RPMI7951 (cell line): ENCODE measurements at regions not wholly inside any gene's neighbourhood (a gene's known extent, or its start where the extent isn't known, plus 50 kb on each side); places are given as distances from the start of the nearest gene placed in this dataset.
"Not testable (repeated sequence)": the region's sequence is repeated elsewhere in the genome, so short reads cannot be mapped to it uniquely, and the experiment has no call there.

Source experiments
- DNase-seq: peaks from one replicate; pipeline ENCODE4 v3.0.0-alpha.2; 2012; ENCODE audit warnings: low read depth

DNA sequence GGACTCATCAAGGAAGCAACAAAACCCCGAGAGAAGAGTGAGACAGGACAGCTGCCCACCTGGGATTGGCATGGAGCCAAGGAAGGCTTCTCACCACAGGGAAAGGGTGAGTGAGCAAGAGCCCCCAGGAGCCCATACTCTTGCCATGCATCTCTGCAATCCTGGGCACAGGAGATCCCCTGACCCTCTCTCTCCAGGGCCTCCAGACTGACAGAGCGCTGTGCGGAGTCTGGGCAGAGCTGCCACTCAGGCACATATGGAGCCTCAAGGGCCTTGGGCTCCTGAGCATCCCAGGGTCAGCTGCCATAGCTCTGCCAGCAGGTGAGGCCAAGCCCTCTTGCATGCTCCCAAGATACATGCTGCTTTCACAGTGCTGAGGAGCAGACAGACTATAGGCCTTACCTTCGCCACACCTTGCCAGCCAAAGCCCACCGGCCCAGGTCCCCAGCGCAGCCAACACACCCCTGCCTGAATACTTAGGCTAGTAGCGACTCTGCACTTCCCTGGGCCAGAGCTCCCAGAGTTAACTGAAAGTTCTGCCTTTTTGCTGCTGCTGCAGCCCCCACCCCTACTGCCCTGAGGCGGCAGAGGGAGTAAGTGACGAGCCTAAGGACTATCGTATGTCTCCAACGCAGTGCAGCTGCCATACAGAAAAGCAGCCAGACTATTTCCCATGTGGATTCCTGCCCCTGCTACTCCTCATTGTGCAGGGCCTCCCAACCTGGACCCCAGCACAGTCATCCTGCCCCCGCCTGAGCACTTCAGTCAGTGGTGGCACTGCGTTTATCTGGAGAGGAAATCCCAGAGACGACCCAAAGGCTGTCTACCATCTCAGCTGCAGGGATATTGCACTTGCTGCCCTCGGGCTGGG is 251.6 kb downstream of the SPATA31A6 start:
- DNase-seq = not testable (repeated sequence)

DNA sequence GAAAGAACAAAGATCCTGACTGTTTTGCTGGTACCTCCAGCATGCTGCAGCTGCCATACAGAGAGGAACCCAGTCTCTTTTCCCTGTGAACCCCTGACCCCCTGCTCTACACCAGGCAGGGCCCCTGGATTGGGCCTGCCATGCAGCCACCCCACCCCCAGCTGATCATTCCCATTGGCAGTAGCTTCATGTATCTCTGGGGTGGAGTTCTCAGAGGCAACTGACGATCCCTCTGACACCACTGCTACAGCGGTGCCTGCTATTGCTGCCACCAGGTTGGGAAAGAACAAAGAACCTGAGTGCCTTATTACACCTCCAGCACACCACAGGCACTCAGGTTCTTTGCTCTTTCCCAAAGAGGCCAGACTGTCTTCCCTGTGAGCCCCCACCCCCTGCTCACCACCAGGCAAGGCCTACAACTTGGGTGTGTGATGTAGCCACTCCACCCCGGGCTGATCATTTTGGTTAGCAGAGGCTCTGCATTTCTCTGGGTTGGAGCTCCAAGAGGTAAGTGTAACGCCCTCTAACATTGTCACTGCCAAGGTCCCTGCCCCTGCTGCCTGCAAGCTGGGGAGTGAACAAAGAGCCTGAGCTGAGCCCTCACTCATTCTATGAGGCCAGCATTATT is 252.4 kb downstream of the SPATA31A6 start:
- DNase-seq = not testable (repeated sequence)

DNA sequence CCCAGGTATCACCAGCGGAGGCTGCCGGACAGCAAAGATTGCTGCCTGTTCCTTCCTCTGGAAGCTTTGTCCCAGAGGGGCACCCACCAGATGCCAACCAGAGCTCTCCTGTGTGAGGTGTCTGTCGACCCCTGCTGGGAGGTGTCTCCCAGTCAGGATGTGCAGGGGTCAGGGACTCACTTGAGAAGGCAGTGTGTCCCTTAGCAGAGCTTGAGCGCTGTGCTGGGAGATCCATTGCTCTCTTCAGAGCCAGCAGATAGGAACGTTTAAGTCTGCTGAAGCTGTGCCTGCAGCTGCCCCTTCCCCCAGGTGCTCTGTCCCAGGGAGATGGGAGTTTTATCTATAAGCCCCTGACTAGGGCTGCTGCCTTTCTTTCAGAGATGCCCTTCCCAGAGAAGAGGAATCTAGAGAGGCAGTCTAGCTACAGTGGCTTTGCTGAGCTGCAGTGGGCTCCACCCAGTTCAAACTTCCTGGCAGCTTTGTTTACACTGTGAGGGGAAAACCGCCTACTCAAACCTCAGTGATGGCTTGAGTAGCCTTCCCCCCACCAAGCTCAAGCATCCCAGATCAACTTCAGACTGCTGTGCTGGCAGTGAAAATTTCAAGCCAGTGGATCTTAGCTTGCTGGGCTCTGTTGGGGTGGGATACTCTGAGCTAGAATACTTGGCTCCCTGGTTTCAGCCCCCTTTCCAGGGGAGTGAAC is 253.7 kb downstream of the SPATA31A6 start:
- DNase-seq = not testable (repeated sequence)

- not testable (repeated sequence) for DNase-seq
Observed at GRCh38 chr9:42442680-42443079, 259.2 kb downstream of the SPATA31A6 start.

DNA sequence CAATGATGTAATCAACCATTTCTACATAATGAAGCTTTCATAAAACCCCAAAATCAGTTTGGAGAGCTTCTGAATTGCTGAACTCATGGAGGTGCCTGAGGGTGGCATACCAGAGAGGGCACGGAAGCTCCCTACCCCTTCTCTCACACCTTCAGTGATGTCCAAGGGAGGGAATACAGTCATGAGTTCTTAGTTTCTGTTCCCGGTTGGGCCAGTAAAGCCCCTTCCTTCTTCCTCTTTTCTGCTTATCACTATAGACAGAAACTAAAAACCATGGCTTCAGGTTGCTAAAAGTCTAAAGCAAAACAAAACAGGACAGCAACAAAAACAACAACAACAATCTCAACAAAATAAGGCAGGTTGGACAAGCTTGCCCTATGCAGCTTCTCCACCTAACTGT is 260.0 kb downstream of the SPATA31A6 start:
- DNase-seq = not testable (repeated sequence)

DNA sequence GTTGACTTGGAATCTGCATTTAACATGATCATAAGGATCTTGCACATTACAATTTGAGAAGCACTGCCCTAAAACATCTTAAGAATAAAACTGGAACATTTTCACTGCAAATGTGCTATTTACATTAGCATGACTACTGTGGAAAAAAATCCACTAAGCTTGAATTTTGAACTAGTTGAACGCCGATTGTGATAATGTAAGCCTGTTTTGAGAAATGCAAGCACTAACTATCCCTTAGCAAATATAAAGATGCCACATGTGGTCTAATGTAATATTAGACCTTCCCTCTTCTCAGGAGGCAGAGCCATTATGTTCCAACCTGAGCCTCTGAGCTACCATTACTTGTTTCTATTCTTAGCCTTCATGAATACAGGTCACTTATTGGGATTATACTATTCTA is 278.0 kb downstream of the SPATA31A6 start:
- not testable (repeated sequence) for DNase-seq

DNA sequence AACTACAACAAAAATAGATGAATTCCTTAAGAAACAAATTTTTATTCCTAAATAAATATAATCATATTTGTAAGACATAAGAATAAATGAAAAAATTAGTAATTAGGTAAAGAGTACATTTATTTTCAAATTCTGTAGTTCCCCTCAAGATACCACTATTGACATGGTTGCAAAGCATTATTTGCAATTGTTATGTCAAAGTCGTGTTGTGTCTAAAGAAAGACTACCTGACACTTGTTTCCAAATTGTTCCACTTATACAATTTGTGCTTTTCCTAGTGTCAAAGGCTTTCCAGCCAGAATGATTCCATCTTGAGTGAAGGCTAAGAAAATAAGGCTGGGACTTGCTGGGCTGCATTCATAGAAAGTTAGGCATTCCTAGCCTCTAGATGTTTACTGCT is 278.4 kb downstream of the SPATA31A6 start:
- not testable (repeated sequence) for DNase-seq

GRCh38 chr9:42463981-42464380 is 280.5 kb downstream of the SPATA31A6 start:
- not testable (repeated sequence) for DNase-seq

DNA sequence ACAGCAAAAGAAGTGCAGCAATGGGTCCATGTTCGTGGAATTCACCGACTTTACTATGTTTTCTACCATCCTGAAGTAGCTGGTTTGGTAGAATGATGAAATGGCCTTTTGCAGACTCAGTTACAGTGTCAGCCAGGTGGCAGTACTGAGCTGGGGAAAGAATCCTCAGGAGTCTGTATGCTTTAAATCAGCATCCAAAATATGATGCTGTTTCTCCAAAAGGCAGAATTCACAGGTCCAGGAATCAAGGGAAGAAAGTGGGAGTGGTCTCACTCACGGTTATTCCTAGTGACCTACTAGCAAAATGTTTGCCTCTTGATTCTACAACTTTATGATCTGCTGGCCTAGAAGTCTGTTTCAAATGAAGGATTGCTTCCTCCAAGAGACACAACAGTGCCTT is 287.1 kb downstream of the SPATA31A6 start:
- DNase-seq = not testable (repeated sequence)

- not testable (repeated sequence) for DNase-seq
Observed at GRCh38 chr9:42490989-42491388, 307.5 kb downstream of the SPATA31A6 start.

GRCh38 chr9:42502620-42503264 is 319.3 kb downstream of the SPATA31A6 start:
- not testable (repeated sequence) for DNase-seq

- DNase-seq = not testable (repeated sequence)
Observed at GRCh38 chr9:42508111-42508510, 324.7 kb downstream of the SPATA31A6 start.

DNA sequence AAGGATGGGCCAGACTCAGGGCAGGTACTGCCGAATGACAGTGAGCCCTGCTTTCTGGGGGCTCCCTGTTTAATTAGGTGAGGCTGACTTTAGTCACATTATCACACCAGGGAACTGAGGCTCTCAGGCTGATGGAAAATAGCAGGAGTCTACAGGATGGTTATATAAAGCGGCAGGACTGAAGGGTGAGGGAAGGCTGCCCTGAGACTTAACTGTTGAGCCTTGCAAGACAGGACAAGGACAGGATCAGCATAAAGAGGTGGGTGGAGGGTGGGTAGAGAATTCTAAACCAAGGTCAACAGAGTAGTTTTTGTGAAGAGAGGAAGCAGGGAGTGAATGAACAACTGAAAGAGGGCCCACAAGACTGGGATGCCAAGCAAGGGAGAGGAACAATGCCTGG is 330.1 kb downstream of the SPATA31A6 start:
- not testable (repeated sequence) for DNase-seq

DNA sequence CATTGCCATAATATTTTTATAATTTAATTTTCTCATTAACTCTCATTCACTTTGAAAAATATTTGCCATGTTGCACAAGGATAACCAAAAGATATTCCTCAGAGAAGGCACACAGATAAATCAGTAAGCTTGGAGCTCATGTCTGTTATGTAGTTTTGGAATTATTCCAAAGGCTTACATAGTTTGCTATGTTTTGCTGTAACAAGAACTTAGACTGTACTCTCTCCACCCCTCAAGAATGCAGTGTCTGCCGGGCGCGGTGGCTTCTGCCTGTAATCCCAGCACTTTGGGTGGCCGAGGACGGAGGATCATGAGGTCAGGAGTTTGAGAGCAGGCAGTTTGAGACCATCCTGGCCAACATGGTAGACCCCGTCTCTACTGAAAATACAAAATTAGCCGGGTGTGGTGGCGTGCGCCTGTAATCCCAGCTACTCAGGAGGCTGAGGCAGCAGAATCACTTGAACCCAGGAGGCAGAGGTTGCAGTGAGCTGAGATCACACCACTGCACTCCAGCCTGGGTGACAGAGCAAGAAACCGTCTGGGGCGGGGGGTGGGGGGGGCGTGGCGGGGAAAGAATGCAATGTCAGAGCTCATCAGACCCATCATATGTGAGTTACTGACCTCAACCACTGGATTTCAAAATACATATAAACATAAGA is 351.0 kb downstream of the SPATA31A6 start:
- DNase-seq = not testable (repeated sequence)

GRCh38 chr9:42534984-42535325 is 351.5 kb downstream of the SPATA31A6 start:
- not testable (repeated sequence) for DNase-seq

DNA sequence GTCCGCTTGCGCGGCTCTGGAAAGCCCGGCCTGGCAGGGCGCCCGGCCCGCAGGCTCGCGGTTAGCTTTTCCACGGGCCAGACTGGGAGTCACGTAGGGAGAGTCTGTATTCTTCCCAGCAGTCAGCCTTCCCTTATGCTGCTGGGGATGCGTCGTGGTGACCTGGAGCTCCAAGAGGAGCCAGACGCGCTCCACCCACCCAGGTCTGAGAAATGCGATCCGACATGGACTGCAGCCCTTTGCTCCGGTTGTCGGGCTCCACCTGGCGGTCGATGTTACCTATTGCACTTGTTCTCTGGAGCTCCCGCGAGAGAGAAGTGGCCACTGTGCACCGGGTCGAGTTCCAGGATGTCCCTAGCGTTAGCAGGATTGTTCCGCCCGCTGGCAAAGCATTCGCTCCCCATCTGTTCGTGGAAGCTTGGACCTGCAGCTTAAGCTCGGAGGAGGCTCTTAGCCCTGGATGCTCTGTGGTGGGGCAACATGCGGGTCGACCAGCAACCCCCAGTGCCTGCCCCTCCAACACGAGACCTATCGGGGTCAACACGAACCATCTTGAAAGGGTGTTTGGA is 367.4 kb downstream of the SPATA31A6 start:
- not testable (repeated sequence) for DNase-seq

DNA sequence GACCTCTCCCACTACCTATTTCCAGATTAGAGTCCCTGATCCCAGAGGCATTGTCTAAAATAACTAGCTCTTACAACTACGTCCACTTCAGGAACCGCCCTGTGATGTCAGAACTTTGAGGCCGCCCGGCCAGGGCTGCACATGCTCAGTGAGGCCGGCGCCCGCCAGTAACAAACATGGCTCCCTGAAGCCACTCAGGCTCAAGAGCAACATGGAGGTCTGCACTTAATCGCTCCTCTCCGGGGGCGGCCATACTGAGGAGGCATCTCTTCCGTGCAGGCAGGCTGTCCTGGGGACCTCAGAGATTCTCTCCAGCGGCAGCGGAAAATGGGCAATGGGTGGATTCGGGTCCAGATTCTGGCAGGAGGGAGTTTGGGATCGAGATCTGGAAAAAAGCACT is 385.1 kb downstream of the SPATA31A6 start:
- not testable (repeated sequence) for DNase-seq

DNA sequence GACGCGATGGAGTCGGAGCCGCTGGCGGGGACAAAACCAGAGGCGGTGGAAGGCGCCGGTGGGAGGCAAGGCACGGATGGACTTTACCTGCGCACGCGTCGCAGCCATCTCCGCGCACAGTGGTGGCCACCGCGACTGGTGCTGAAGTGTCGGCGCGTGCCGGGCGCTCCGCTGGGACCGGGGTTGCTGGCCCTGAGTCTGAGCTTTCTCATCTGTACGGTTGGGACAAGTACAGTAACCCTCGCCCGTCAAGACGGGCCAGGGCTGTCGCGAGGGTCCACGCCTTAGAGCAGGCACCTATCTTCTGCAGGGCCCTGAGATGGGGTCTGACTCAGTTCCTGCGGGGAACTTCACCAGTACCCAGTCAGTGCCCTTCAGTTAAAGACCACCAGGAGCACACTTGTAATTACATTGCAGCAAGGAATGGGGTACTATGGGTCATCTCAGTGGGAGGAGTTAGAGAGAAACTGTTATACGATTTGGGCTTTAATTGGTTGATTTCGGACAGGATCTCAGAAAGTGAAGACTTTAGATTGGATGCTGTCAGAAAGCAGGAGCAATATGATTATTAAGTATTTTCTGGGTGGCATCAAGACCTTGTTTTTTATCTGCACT is 385.6 kb downstream of the SPATA31A6 start:
- DNase-seq = not testable (repeated sequence)

GRCh38 chr9:42577851-42578250 is 394.4 kb downstream of the SPATA31A6 start:
- not testable (repeated sequence) for DNase-seq
